AG04450 (cell line): ENCODE measurements at regions not wholly inside any gene's neighbourhood (a gene's known extent, or its start where the extent isn't known, plus 50 kb on each side); places are given as distances from the start of the nearest gene placed in this dataset.

Experiments
- CTCF ChIA-PET: fragments of 300-600, 350-600 bp; formaldehyde crosslinking; extraction: SDS; loops from one replicate; lab custom pipeline; 2022; ENCODE audit warnings: antibody characterized with exemption, inconsistent platforms; lab: Charles Lee
- POLR2A ChIA-PET: fragments of 350-600 bp; formaldehyde crosslinking; extraction: SDS; loops from one replicate; lab custom pipeline; 2021; ENCODE audit warnings: antibody characterized with exemption, inconsistent platforms; lab: Yijun Ruan, JAX
- DNase-seq: peaks from one replicate; pipeline ENCODE4 v3.0.0-alpha.2; 2011; ENCODE audit warnings: low read depth, low spot score
- H3K27ac ChIP-seq: one replicate; pipeline ENCODE4 v1.5.1; 2012; ENCODE audit warnings: low read depth, low read length, control low read depth
- H3K27me3 ChIP-seq: one replicate; pipeline ENCODE4 v1.6.0; 2012; ENCODE audit warnings: low read length; ENCODE audit not compliant: control insufficient read depth, insufficient read depth
- H3K4me3 ChIP-seq: 2 replicates; pipeline ENCODE4 v1.5.1; 2011; ENCODE audit warnings: mild to moderate bottlenecking, low read depth, low read length, control low read depth
- H3K9me3 ChIP-seq: 2 replicates; pipeline ENCODE4 v1.5.1; 2012; ENCODE audit warnings: low read length; ENCODE audit not compliant: control insufficient read depth, insufficient read depth
- CTCF ChIP-seq: IDR thresholded peaks from 2 replicates; pipeline ENCODE4 v1.5.1; 2011; ENCODE audit warnings: low read depth, low read length, control low read depth, inconsistent platforms

DNA sequence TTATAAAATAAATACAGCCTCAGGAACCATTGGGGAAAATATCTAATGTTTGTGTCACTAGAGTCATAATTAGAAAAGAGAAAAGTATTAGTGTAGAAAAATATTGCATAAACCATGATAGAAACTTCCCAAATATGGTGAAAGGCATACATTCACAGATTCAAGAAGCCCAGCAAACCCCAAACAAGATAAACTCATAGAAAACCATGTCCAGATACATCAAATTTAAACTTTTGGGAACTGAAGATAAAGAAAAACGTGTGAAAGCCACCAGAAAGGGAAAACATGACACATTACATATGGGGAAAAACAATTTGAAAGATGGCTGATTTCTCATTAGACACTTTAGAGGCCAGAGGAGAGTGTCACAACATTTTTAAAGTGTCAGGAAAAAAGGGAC is 236.5 kb upstream of the FN1 start:
- H3K27ac ChIP-seq, result no peak overlapping the region
- no peak for TF ChIP-seq CTCF
- CTCF ChIA-PET, result no interaction called here
- DNase-seq, result no peak
- H3K27me3 ChIP-seq, result no peaks in the 10 kb centered on the region
- no peak overlapping the region for H3K4me3 ChIP-seq
- POLR2A ChIA-PET, result no interaction called here
- H3K9me3 ChIP-seq, result no peaks in the 10 kb centered on the region; the same call in 1 of the 2 replicates

- CTCF ChIA-PET, result interaction anchor here (0.6 kb wide), 1 partner anchor 10 kb away, joined by 3 read pairs; no protein-coding TSS in a partner anchor
- no peak for DNase-seq
Measured at GRCh38 chr2:215671691-215672090, 235.8 kb upstream of the FN1 start.

GRCh38 chr2:215671244-215671643 is 235.4 kb upstream of the FN1 start:
- Histone ChIP-seq H3K9me3 (no peaks in the 10 kb centered on the region; the same call in 1 of the 2 replicates), H3K4me3 (no peak overlapping the region), H3K27ac (no peak overlapping the region), H3K27me3 (no peaks in the 10 kb centered on the region)
- DNase-seq, result no peak
- ChIA-PET POLR2A (no interaction called here), CTCF (interaction anchor here (0.6 kb wide), 1 partner anchor 10 kb away, joined by 3 read pairs; no protein-coding TSS in a partner anchor)
- no peak for TF ChIP-seq CTCF

More at GRCh38 chr2:215671691-215672090, 235.8 kb upstream of the FN1 start:
- POLR2A ChIA-PET, result no interaction called here
- Histone ChIP-seq H3K27ac (no peak overlapping the region), H3K9me3 (no peaks in the 10 kb centered on the region; the same call in 1 of the 2 replicates), H3K27me3 (no peaks in the 10 kb centered on the region), H3K4me3 (no peak overlapping the region)
- no peak for TF ChIP-seq CTCF

GRCh38 chr2:215670396-215670795 is 234.5 kb upstream of the FN1 start:
- no peak for DNase-seq
- Histone ChIP-seq H3K4me3 (no peak overlapping the region), H3K27me3 (no peaks in the 10 kb centered on the region), H3K27ac (no peak overlapping the region), H3K9me3 (no peaks in the 10 kb centered on the region; the same call in 1 of the 2 replicates)
- POLR2A ChIA-PET, result interaction anchor here (0.6 kb wide), 1 partner anchor 166 kb away, joined by 3 read pairs; no protein-coding TSS in a partner anchor
- CTCF ChIA-PET, result interaction anchor here (1.0 kb wide), 1 partner anchor 216 kb away, joined by 3 read pairs; no protein-coding TSS in a partner anchor
- TF ChIP-seq CTCF, result no peak

DNA sequence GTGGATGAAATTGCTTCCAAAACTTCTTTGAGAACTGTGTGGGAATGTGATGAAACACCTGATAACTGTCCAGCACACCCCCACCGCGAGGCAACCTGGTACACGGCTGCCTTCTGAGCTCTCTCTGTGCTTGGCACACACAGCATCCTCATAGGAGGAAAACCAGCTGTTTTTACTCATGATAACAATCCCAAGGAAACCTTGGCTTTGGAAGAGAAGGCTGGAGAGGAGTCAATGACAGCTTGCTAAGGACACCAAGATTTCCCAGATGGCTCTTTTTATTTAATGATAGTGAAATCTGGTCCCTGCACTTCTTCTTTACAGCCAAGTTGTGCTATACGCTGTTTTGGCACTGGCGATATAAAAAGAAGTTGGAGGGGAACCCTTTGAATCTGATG is 232.5 kb upstream of the FN1 start:
- no peak for DNase-seq
- Histone ChIP-seq H3K9me3 (no peaks in the 10 kb centered on the region; the same call in 1 of the 2 replicates), H3K27ac (no peak overlapping the region), H3K27me3 (no peaks in the 10 kb centered on the region), H3K4me3 (no peak overlapping the region)
- POLR2A ChIA-PET, result no interaction called here
- no peak for TF ChIP-seq CTCF
- CTCF ChIA-PET, result interaction anchor here (1.5 kb wide), 1 partner anchor 16 kb away, joined by 3 read pairs; no protein-coding TSS in a partner anchor
